Thyroid gland (tissue), 4 donors: ENCODE measurements at regions not wholly inside any gene's neighbourhood (a gene's known extent, or its start where the extent isn't known, plus 50 kb on each side); places are given as distances from the start of the nearest gene placed in this dataset.

ENCODE experiments used
- DNase-seq, 2 donors: peaks; one replicate each; pipeline ENCODE4 v3.0.0-alpha.2; 2019
- H3K27ac ChIP-seq, 3 donors: fragments of 200-600 bp; sonication (generic); 1 replicate in 2 of 3; 2 replicates in 1 of 3; pipeline ENCODE4 v1.5.1; 2016 to 2019; ENCODE audit warnings: mild to moderate bottlenecking in 1 of 3, moderate library complexity in 1 of 3
- H3K27me3 ChIP-seq: fragments of 200-600 bp; sonication (generic); one replicate; pipeline ENCODE4 v1.5.1; 2019
- H3K36me3 ChIP-seq, 2 donors: fragments of 200-600 bp; sonication (generic); one replicate each; pipeline ENCODE4 v1.5.1; 2016 to 2019
- H3K4me1 ChIP-seq, 2 donors: fragments of 200-600 bp; sonication (generic); one replicate each; pipeline ENCODE4 v1.5.1; 2017 to 2019
- H3K4me3 ChIP-seq, 3 donors: fragments of 200-600 bp; sonication (generic); replicated peaks in 1 of 3; 1 replicate in 2 of 3; 2 replicates in 1 of 3; pipeline ENCODE4 v1.5.1; 2016; ENCODE audit warnings: mild to moderate bottlenecking in 1 of 3
- H3K9me3 ChIP-seq: fragments of 200-600 bp; sonication (generic); one replicate; pipeline ENCODE4 v1.5.1; 2017
- POLR2A ChIP-seq, 2 donors: fragments of 450-650 bp; IDR thresholded peaks; one replicate each; pipeline ENCODE4 v1.6.1; 2017; ENCODE audit warnings: antibody characterized with exemption in 2 of 2, mild to moderate bottlenecking in 2 of 2, moderate library complexity in 1 of 2
- WGBS, 2 donors: methylation state at CpG; one replicate each; pipeline ENCODE4 v1.1.5; 2017; 5-methylcytosine and 5-hydroxymethylcytosine counted together
- intact Hi-C: fragments of 100-400 bp; cut with DNase I; formaldehyde crosslinking; loops from one replicate; pipeline ENCODE4 v1.15.1; 2023
- TF ChIP-seq, protein P1 (sequence below), 6 experiments: fragments of 200-600 bp in 3 of 6; fragments of 450-650 bp in 3 of 6; sonication (generic) in 3 of 6; IDR thresholded peaks; one replicate each; pipeline ENCODE4 v1.5.1; 2016 to 2019; ENCODE audit warnings: antibody characterized with exemption in 6 of 6, mild to moderate bottlenecking in 2 of 6, inconsistent platforms in 1 of 6, moderate library complexity in 1 of 6

- DNase-seq: no peak
- WGBS, 2 donors: 49% methylated on average over 2 of the region's 2 CpGs
- intact Hi-C loops: no loop called here
Observed at GRCh38 chr17:13194887-13195286, 177.1 kb upstream of the ELAC2 start.

DNA sequence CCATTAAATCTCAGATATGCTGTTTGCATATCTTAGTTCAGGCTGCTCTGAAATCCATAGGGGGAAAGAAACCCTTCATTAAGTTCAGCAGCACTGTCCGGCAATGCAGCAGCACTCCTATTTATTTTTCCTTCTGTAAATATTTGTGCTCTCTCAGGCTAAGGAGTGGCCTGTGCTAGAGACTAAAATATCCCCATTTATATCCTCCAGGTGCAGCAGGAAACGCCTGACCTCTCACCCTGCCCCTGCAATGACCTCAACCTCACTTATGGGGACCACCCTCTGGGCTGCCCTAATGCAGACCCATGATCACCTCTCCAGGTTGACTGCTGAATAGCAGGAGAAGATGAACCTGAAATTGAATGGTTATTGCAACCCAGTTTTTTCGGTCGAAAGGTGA is 165.0 kb upstream of the ELAC2 start:
- H3K36me3 ChIP-seq: no peaks in the 10 kb centered on the region
- no peak overlapping the region for H3K4me3 ChIP-seq
- TF ChIP-seq, protein P1, sequence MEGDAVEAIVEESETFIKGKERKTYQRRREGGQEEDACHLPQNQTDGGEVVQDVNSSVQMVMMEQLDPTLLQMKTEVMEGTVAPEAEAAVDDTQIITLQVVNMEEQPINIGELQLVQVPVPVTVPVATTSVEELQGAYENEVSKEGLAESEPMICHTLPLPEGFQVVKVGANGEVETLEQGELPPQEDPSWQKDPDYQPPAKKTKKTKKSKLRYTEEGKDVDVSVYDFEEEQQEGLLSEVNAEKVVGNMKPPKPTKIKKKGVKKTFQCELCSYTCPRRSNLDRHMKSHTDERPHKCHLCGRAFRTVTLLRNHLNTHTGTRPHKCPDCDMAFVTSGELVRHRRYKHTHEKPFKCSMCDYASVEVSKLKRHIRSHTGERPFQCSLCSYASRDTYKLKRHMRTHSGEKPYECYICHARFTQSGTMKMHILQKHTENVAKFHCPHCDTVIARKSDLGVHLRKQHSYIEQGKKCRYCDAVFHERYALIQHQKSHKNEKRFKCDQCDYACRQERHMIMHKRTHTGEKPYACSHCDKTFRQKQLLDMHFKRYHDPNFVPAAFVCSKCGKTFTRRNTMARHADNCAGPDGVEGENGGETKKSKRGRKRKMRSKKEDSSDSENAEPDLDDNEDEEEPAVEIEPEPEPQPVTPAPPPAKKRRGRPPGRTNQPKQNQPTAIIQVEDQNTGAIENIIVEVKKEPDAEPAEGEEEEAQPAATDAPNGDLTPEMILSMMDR (IDR thresholded peaks at IDR 0.05): no peak
- no peak for TF ChIP-seq POLR2A (IDR thresholded peaks at IDR 0.05)
- intact Hi-C loops: no loop called here
- H3K9me3 ChIP-seq: no peaks in the 10 kb centered on the region
- H3K27ac ChIP-seq: no peak overlapping the region
- no peak for DNase-seq
- 65 to 78% methylated on average over 4 of the region's 4 CpGs for WGBS, 2 donors
- no peaks in the 10 kb centered on the region for H3K27me3 ChIP-seq
- no peaks in the 10 kb centered on the region for H3K4me1 ChIP-seq

More at GRCh38 chr17:13194887-13195286, 177.1 kb upstream of the ELAC2 start:
- Histone ChIP-seq H3K27ac (no peak overlapping the region), H3K4me3 (no peak overlapping the region), H3K36me3 (no peaks in the 10 kb centered on the region), H3K4me1 (no peaks in the 10 kb centered on the region), H3K27me3 (no peaks in the 10 kb centered on the region), H3K9me3 (no peaks in the 10 kb centered on the region)
- TF ChIP-seq POLR2A (IDR thresholded peaks at IDR 0.05): no peak
- TF ChIP-seq, protein P1 (IDR thresholded peaks at IDR 0.05): no peak

GRCh38 chr17:13182450-13182849 is 164.6 kb upstream of the ELAC2 start:
- H3K27ac ChIP-seq: no peak overlapping the region
- intact Hi-C loops: no loop called here
- no peaks in the 10 kb centered on the region for H3K27me3 ChIP-seq
- no peak for DNase-seq
- no peaks in the 10 kb centered on the region for H3K36me3 ChIP-seq
- no peaks in the 10 kb centered on the region for H3K9me3 ChIP-seq
- no peaks in the 10 kb centered on the region for H3K4me1 ChIP-seq
- H3K4me3 ChIP-seq: no peak overlapping the region
- TF ChIP-seq POLR2A (IDR thresholded peaks at IDR 0.05): no peak
- TF ChIP-seq, protein P1 (IDR thresholded peaks at IDR 0.05): no peak

DNA sequence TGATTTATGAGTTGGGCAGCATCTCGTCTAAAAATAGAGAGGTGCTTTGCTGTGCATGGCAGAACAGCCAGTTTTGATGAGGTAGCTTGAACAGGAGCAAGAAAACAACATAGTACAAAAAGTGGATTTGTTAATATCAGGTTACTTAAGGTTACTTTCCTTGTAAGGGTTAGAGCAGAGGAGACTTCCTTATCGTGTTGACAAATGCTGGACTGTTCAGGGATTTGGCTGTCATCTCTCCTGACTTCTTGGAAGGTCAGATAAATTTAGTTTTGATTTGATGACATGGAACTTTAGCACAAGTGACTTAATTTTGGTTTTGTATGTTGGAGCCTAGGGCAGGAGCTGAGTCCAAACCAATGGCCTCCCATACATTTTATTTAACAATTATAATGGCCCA is 163.9 kb upstream of the ELAC2 start:
- H3K9me3 ChIP-seq: no peaks in the 10 kb centered on the region
- no peak overlapping the region for H3K27ac ChIP-seq
- H3K36me3 ChIP-seq: no peaks in the 10 kb centered on the region
- H3K27me3 ChIP-seq: no peaks in the 10 kb centered on the region
- TF ChIP-seq POLR2A (IDR thresholded peaks at IDR 0.05): no peak
- TF ChIP-seq, protein P1 (IDR thresholded peaks at IDR 0.05): no peak
- intact Hi-C loops: no loop called here
- 62 to 68% methylated on average over 2 of the region's 2 CpGs for WGBS, 2 donors
- no peak overlapping the region for H3K4me3 ChIP-seq
- DNase-seq: no peak
- H3K4me1 ChIP-seq: no peaks in the 10 kb centered on the region

DNA sequence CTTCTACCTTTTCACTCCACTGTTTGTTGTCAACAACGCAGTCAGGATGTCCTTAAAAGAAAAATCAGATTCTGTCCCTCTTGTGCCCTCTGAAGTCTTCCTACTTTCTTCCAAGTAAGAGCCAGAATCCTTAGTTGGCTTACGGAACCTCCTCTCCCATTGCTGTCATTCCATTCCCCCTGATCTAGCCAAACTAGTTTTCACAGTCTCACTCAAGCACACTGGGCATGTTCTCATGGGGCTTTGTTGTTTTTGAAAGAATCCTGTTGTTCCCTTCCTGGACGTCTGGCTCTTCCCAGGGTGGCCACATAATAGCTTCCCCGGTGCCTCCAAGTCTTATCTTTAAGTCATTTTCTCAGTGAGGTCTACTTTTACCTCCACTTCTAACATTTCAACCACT is 158.6 kb upstream of the ELAC2 start:
- TF ChIP-seq POLR2A (IDR thresholded peaks at IDR 0.05): no peak
- TF ChIP-seq, protein P1 (IDR thresholded peaks at IDR 0.05): no peak
- Histone ChIP-seq H3K4me3 (no peak overlapping the region), H3K27me3 (no peaks in the 10 kb centered on the region), H3K27ac (no peak overlapping the region), H3K36me3 (no peaks in the 10 kb centered on the region), H3K9me3 (no peaks in the 10 kb centered on the region), H3K4me1 (no peaks in the 10 kb centered on the region)
- intact Hi-C loops: no loop called here
- no peak for DNase-seq
- WGBS, 2 donors: 22 to 23% methylated on average over 4 of the region's 4 CpGs
